ENCODE measurements at regions not wholly inside any gene's neighbourhood (a gene's known extent, or its start where the extent isn't known, plus 50 kb on each side); places are given as distances from the start of the nearest gene placed in this dataset.
"Not testable (repeated sequence)": the region's sequence is repeated elsewhere in the genome, so short reads cannot be mapped to it uniquely, and the experiment has no call there.

DNA sequence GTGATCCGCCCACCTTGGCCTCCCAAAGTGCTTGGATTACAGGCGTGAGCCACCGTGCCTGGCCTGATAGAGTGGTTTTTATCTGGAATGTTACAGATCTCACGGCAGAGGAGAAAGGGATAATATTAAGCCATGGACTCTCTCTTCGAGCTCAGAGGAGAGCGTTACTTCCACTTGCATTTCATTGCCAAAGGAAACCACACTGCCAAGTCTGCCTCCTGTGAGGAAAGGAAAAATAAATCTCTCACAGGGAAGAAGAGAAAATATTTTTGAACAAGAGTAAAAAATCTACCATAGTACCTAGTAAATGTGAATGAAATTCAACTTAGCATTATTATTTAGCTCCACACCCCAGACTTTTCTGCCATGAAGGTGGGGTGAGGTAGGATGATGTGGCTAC, 319.2 kb upstream of the PRICKLE1 start:
- DNase-seq: no peak

DNA sequence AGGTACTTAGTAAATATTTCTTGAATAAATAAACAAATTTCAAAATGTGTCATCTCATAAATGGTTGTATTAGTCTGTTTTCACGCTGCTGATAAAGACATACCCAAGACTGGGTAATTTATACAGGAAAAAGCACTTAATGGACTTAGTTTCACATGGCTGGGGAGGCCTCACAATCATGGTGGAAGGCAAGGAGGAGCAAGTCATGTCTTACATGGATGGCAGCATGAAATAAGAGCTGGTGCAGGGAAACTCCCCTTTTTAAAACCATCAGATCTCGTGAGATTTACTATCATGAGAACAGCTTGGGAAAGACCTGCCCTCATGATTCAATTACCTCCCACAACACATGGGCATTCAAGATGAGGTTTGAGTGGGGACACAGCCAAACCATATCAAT, 317.3 kb upstream of the PRICKLE1 start:
- DNase-seq: not testable (repeated sequence)

DNA sequence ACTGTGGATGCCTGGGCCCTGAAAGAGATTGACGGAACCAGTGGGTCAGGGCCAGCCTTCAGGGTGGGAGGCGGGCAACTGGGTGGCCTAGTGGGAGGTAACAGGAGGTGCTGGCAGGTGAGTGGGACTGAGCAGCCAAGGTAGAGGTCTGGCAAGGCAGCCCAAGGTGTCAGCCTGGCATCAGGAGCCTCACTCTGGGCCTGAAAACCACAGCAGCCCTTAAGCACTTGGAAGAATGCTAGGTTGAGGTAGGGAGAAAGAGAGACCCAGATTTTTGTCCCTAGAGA, 315.8 kb upstream of the PRICKLE1 start:
- DNase-seq: no peak

DNA sequence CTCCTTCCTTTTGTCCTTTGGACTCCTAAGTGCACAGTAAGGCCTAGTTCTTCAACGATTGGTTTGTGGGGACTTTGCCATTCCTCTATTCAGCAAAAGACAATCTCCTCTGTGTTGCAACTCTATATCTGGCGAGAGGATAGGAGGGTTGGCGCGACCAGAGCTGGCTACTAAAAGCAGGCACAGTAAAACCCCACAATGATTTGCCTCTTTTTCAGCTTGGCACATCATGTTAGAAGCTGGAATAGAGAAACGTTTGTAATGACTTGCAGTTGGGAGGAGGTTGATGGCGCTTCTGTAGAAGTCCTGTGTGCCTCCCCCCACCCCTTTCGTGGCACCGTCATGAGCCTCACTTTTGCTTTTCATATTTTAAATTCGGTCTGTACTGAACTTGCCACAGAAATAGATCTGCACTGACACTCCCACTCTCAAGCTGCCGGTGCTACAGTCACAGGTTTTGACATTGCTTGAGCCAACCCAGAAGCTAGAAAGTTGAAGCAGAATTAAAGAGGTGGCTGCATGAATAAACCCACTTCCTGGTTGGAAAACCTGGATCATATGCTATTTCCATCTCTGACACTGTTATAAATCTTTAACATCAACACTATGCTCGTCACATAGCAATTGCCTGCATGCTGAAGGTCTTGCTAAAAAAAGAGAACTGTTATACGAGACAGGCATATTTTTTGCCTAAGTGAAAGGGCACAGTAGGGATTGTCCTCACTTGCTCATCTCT, 315.3 kb upstream of the PRICKLE1 start:
- no peak for DNase-seq

DNA sequence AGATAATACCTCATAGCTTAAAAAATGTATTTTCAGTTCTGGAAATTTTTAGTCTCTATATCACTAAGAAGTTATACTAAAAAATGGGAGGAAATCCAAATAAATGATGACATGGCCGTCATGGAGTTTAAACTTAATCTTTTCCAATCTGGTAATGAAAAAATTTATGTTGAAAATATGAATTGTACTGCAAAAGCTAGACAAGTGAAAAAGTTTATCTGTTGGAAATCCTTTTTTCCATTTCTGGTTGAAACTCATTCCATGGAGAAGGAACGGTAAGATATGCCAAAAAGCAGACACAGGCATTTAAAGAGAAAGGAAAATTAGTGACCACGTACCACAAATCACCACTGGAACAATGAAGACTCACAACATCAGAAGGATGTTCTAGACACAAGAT, 314.2 kb upstream of the PRICKLE1 start:
- DNase-seq: no peak

DNA sequence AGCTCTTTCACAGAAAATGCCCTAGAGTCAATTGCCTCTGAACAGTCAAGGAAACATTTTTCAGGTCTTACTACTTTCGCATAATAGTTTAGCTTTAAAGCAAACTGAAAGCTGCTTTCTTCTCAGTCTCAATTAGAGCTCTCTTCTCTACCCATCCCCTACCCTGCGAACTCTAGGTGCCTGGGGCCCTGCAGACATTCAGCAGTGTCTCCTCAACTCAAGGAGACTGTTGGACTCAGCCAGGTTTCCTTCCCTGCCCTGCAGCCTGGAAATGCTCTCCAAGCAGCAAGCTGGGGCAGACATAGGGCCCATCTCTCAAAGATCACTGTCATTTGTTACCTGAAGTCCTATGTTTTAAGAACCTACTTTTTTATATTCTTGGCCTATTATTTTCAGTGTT, 312.5 kb upstream of the PRICKLE1 start:
- no peak for DNase-seq

DNA sequence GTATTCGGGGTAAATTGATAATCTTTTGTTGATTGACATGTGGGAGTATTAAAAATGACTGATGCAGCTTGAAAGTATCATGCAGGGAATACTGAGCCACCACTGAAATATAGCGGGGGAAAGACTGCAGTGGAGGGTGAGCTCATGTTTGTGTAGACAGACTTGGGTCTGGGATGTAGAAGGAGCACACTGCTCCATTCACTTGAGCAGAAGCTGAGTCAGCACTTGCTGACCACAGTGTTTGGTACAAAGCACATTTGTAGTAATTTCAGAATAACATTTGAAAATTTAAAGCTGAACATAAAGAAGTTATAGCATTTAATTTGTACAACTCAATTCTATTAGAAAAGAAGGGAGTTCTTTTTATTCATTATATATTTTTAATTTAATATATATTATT, 304.3 kb upstream of the PRICKLE1 start:
- no peak for DNase-seq

DNA sequence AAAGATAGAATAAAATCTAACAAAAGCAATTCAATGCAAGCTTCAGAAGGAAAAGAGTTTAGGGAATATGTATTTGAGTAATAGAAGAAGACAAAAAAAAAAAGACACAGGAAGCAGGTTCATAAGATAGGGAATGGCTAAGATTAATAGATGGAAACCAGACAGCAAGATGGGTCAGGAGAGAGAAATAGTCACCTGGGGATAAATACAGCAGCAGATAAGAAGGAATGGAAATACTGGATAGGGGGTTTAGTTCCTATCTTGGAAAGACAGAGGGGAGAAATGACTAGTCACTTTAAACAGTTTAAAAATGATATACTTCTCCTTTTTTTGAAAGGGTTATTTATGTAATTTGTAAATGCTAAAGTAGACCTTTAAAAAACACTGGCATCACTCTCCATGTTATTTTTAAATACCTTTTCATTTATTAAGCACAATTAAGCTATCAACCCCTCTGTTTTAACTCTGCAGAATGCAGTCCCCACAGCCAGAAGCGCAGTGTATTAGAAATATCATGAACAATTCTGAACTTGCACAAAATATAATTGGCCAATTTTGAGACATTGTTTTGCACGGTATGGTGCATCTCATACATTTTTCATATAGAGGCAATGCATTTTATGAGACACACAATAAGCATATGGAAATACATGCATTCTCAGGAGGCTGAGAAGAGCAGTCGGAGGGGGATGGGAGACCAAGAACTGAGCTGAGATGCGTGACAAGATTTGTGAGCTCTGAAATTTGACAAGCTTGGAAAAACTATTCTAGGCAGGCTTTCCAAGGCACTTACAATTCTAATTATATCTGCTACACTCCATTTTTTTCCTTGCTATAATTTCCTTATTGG, 303.4 kb upstream of the PRICKLE1 start:
- DNase-seq: no peak

DNA sequence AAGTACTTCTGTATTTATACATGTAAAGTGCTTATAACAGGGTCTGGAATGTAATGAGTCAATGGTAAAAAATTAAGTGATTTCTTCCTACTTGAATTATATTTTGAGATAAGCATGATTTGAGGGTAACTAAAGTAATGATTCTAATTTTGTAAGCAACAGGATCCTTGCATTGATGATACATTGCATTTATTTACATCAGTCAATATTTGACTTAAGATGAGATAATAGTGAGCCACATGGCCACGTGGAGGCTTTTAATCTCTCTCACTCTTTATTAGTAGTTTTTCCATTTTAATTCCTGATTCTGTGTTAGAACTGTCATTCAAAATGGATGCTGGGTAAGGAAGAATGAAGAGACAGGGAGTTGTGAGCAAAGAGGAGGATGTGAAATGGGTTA, 298.1 kb upstream of the PRICKLE1 start:
- no peak for DNase-seq

DNA sequence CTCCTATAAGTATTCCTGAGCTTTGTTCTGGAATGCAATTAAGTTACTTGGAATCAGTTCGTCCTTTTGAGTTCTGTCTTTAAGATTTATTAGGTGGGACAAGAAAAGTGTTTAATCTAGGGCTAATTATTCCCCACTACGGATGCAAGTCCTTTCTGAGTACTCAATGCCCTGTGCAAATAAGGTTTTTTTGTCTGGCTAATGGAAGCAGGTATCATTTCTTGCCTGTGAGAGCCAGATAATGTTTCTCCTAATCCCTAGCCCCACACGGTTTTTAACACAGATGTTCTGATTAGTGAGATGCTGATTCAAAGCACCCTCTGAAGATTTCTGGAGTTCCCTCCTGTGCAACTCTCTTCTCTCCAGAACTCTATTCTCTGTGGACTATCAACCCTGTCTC, 296.6 kb upstream of the PRICKLE1 start:
- no peak for DNase-seq

DNA sequence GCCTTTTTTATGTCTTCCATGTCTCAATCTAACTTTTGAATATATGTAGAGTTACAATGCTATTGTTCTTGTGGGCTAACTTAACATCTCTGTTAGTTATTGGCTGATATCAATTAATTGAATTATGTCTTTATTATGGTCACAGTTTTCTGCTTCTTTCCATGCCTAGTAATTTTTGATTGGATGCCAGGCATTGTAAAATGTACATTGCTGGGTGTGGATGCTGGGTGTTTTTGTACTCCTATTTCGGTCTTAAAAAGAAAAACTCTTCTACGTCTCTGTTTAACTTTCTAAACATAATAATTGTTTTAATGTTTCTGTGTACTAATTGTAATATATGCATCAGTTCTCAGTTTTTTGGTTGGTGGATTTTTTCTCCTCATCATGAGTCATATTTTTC, 296.1 kb upstream of the PRICKLE1 start:
- DNase-seq: no peak

DNA sequence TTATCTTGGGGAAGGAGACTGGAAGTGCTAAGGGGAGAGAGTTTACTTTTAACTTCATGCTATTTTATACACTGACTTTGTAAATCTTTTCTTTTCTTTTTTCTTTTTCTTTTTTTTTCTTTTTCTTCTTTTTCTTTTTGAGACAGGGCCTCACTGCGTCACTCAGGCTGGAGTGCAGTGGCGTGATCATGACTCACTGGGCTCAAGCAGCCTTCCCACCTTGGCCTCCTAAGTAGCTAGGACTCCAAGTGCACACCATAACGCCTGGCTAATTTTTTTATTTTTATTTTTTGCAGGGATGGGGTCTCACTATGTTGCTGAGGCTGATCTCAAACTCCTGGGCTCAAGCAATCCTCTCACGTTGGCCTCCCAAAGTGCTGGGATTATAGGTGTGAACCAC, 294.6 kb upstream of the PRICKLE1 start:
- no peak for DNase-seq

DNA sequence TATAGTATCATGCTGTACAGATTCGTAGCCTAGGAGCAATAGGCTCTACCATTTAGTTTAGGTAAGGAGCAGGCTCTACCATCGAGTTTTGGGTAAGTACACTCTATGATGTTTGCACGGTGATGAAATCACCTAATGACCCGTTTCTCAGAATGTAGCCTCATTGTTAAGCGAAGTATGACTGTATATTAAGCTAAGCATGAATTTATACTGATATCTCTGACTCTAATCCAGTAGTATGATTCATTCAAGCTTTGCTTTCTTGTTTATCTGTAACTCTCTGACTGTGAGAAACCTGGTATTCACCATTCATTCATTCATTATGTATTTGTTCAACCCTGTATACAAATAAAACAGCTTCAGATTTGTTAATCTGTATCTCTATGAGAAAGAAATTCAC, 283.9 kb upstream of the PRICKLE1 start:
- DNase-seq: no peak

DNA sequence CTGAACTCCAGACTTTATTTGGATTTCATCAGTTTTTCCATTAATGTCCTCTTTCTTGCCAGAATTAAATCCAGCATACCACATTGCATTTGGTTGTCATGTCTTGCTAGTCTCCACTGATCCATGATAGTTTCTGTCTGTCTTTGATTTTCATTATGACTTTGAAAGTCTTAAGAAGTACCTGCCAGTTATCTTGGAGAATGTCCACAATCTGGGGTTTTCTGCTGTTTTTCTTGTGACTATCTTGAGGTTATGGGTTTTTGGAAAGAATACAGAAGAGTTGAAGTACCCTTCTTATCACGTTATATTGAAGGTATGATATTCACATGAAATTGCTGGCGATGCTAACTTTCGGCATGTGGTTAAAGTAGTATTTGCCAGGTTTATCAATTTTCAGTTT, 282.3 kb upstream of the PRICKLE1 start:
- no peak for DNase-seq

DNA sequence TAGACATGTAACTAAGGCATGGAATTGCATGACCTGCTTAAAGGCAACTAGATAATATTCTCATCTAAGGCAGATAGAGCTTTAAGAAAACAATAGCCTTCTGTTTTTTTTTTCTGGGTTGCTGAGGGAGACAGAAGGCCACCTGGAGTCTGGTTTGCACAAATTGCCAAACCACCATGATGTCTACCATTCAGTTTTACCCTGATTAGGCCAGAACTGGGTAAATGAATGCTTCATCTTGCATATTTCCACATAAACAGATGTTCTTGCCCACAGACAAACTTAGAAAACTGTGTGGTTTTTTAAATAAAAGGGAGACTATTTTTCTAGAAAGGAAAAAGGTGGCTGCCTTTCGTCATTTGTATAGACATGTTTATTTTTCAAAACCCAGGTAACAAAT, 278.7 kb upstream of the PRICKLE1 start:
- DNase-seq: no peak

DNA sequence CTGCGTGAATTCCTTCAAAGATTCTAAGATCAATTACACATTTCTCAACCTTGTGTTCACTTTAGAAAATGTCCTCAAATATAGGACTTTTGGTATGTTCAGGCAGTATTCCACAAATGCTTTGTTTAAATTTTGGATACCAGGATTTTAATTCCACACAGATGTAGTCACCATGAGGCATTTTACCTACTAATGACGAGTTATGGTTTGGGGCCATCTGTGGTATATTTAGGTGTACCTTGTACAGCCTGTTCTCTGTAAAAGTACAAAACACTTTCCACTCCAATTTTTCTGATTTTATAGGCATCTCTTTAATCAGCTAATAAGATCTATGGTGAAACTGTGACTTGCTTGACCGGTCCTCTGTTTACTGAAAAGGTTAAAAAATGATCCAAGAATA, 275.7 kb upstream of the PRICKLE1 start:
- no peak for DNase-seq

DNA sequence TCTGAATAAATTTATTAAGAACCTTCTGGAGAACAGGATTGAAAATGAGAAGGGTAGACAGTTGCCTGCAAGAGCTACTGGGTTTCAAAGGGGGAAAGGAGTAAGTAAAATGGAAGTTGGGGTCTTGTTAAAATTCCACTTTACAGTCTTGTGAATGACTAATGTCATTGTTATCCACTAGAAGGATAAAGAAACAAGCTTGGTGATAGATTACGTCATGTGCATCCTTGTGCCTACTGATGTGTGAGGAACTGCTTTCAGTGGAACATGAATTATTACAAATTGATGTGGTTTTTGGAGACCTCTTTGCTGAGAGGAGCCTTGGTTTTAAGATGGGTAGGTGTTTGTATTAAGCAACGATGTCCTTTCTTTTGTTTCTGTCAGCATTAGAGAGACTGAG, 272.5 kb upstream of the PRICKLE1 start:
- no peak for DNase-seq

DNA sequence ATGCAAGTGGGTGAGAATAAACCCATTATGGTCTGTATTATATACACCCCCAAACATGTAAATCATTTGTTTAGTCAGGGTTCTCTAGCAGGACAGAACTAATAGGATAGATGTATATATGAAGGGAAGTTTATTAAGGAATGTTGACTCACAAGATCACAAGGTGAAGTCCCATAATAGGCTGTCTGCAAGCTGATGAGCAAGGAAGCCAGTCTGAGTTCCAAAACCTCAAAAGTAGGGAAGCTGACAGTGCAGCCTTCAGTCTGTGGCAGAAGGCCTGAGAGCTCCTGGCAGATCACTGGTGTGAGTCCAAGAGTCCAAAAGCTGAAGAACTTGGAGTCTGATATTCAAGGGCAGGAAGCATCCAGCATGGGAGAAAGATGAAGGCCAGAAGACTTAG, 270.8 kb upstream of the PRICKLE1 start:
- not testable (repeated sequence) for DNase-seq

DNA sequence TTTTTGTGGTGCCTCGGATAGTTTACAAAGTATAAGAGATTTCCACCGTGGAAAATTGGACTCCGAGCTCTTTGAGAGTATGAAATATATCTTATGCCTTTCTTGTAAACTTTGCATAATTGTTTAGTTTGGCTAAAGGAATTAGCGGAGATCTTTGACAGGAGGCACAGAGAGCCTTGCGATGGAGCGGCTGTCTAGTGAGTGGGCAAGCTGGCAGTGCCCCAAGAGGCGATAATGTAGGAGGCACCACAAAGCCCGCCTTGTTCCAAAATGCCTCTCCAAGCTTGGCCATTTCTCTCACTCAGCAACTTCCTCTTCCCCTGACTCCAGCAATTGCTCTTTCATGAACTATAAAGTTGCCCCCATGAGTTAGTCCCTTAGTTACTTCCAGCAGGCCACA, 270.1 kb upstream of the PRICKLE1 start:
- DNase-seq: no peak

DNA sequence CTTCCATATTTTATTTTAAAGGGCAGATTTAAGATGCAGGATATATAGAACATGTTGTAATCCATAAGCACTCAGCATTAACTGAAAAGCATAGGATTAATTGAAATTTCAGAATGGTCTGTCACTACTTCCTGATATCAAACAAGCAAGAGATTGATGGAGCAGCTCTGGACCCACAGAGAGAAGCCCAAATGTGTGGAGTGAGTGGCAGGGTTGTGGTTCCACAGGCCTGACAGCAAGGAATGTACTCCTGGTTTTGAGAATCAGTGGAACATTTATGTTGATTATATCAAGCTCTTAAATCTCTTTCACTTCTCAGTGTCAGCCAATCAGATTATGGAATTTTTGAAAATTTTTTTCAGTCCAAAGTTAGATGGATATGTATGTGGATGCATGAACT, 267.6 kb upstream of the PRICKLE1 start:
- DNase-seq: no peak

DNA sequence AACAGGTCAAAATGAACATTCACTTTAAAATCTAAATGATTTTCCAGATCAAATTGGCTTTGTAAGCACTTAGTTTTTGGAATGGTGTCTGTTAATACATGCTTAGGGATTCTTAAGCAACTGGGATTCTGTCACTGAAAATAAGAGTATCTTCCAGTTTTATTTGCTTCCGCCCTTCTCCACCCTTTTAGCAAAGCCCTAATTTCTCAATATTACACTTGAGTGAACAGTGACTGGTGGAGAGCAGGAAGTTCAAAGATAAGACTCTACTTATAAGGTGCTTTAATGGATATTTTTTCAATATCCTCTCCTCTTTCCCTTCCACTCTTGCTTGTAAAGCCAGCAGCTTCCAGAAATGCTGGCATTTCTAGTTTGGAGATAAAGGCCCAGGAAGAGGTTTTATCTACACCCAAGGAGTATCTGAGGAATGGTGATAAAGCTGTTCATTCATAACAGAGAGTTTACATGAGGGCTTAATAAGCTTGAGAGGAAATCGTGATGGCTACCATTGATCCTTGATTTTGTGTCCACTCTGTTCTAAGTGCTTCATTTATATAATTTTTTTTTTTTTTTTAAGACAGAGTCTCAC, 265.9 kb upstream of the PRICKLE1 start:
- DNase-seq: no peak

DNA sequence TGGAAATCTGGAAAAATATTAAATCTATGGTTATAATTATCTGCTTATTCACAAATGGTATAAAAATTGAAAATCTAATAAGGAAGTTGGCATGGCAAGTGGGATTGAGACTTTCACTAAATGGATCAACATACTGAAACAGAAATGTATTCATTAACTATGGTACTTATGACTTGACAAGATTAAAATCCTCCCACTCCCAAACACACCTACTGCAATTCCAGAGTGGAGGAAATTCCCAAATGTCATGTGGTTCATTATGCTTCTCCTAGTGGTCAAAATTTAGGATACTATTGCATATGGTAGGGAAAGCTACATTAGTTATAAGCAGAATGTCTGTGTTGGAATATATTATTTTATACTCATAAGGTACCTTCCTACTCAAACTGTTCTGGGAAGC, 265.3 kb upstream of the PRICKLE1 start:
- DNase-seq: no peak

DNA sequence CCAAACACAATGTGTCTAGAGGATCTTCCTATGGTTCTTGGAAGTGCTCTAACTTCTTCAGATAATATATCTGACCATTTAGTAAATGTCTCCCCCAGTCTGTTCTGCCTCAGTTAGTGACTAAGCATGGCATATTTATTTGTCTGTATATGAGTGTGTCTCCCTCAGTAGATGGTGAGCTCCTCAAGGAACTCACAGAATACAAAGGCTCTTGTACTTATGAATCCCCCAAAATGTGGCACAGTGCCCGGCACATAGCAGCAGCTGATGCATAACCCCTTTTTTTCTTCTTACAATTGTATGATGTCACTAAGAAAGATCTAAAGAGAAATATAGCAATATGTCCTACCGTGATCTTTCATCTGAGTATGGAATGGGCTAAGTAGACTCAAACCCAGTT, 264.7 kb upstream of the PRICKLE1 start:
- no peak for DNase-seq

DNA sequence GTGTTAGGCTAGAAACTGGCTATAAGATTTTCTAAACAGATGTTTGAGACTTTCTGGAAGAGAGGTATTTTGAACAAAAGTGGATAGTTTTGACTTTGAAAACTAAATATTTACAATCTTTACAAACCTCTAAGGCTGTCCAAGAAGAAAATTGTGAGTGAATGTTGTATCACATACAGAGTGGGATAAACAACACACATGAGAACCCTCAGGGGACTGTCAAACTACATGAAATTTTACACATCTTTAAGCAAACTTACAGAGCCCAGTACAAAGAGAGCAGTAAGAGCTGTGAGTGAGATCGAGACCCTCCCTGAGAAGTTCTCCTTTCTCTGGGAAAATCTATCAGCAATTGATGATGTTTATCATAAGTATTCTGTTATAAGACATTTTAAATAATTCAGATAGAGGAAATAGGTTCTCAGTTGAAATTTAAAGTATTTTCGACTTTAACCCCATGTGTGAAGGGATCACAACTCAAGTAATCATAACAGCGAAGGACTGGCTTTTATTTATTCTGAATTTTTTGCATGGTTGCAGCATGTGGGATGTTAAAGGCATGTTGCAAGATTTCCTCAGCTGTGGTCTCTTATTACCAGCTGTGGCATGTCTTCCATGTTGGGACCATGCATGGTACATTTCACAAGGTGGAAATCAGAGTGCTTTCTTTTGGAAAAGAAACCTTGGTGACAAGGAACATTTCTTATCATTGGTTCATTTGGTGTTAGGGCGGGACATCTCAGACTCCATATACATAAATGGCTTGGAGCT, 264.0 kb upstream of the PRICKLE1 start:
- DNase-seq: no peak
